Central memory CD8-positive, alpha-beta T cell (primary cell): ENCODE measurements at regions not wholly inside any gene's neighbourhood (a gene's known extent, or its start where the extent isn't known, plus 50 kb on each side); places are given as distances from the start of the nearest gene placed in this dataset.

Experiments
- ATAC-seq: fragments of 150-1000 bp; cut with Tn5 transposase; replicated peaks from 2 replicates; pipeline ENCODE4 v1.10.0; 2022; ENCODE audit warnings: mild to moderate bottlenecking, moderate FRiP score, moderate number of reproducible peaks; ENCODE audit not compliant: poor library complexity, severe bottlenecking; ENCODE audit errors: extremely low read depth
- DNase-seq, 2 donors: peaks; one replicate each; pipeline ENCODE4 v3.0.0; 2021; ENCODE audit warnings: low spot score in 2 of 2
- H3K27ac Mint-ChIP-seq: one replicate; pipeline ENCODE4 v1.8.0; 2022; ENCODE audit warnings: low read depth, mild to moderate bottlenecking, moderate library complexity, mixed read lengths
- H3K27me3 Mint-ChIP-seq: one replicate; pipeline ENCODE4 v1.8.0; 2022; ENCODE audit warnings: mixed read lengths
- H3K36me3 Mint-ChIP-seq: one replicate; pipeline ENCODE4 v1.8.0; 2022; ENCODE audit warnings: mild to moderate bottlenecking, moderate library complexity, mixed read lengths; ENCODE audit not compliant: insufficient read depth
- H3K4me1 Mint-ChIP-seq: one replicate; pipeline ENCODE4 v1.8.0; 2022; ENCODE audit warnings: mixed read lengths
- H3K4me3 Mint-ChIP-seq: one replicate; pipeline ENCODE4 v1.8.0; 2022; ENCODE audit warnings: mild to moderate bottlenecking, moderate library complexity, mixed read lengths
- H3K9me3 Mint-ChIP-seq: one replicate; pipeline ENCODE4 v1.8.0; 2022; ENCODE audit warnings: mixed read lengths

DNA sequence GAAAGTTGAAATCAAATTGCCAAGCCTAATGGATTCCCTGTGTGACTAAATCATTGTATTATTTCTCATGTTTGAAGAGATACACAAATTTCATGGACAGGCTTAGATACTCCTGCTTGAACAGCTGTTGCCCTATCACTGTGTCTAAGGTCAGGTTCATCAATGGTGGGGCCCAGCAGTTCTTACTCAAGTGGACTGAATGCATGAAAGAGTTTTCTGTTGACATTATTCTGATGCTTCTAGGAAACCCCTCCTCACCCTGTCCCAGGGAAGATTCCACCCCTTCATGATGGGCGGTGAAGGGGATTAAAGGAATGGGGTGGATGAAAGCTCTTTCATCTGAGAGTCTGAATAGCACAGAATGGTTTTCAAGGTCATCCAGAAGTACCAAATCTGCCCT is 148.8 kb downstream of the INO80D start:
- Mint-ChIP-seq H3K4me3 (no peak overlapping the region), H3K4me1 (no peaks in the 10 kb centered on the region), H3K9me3 (no peaks in the 10 kb centered on the region), H3K27me3 (peaks cover 33% of the 10 kb centered on the region), H3K27ac (no peak overlapping the region), H3K36me3 (no peaks in the 10 kb centered on the region)
- DNase-seq = no peak
- ATAC-seq = no peak

DNA sequence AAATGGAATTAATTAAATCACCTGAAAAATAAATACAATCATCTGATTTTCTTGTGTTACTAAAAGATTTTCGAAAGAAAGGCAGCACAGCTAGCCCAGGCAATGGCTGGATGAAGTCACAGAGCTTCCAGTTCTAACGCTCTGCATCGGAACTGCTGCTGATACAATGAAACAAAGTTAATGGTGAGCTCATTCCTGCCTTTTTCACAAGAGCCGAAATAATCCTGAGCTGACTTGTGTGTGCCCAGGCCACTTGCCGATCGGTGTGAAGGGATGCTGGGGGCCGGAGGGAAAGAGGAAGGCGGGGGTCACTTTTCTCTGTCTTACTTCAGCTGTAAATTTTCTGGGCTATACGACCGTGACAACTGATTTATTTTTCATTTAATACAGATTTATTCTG is 149.5 kb downstream of the INO80D start:
- no peak overlapping the region for H3K27ac Mint-ChIP-seq
- DNase-seq = no peak
- no peaks in the 10 kb centered on the region for H3K36me3 Mint-ChIP-seq
- H3K4me3 Mint-ChIP-seq = no peak overlapping the region
- no peak for ATAC-seq
- H3K9me3 Mint-ChIP-seq = no peaks in the 10 kb centered on the region
- H3K4me1 Mint-ChIP-seq = no peaks in the 10 kb centered on the region
- peaks cover 30% of the 10 kb centered on the region for H3K27me3 Mint-ChIP-seq

DNA sequence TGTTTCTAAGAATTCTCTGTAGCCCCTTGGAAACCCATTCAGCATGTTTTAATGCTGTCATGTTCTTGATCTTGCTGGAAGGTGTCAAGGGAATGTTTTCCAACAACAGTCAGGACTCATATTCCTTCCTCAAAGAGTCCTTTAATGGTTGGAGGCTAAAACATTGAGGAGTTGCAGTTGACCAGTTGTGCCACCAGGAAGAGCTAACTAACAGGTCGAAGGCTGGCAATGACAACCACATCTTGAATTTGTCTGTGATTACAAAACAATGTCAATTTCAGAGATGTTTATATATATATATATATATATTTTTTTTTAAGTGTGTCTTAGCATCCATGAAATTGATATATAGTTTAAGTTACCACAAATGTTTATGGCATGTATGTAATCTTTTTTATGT is 151.5 kb downstream of the INO80D start:
- peaks cover 39% of the 10 kb centered on the region for H3K27me3 Mint-ChIP-seq
- no peak overlapping the region for H3K27ac Mint-ChIP-seq
- H3K4me3 Mint-ChIP-seq = no peak overlapping the region
- no peaks in the 10 kb centered on the region for H3K4me1 Mint-ChIP-seq
- ATAC-seq = no peak
- H3K36me3 Mint-ChIP-seq = no peaks in the 10 kb centered on the region
- H3K9me3 Mint-ChIP-seq = no peaks in the 10 kb centered on the region
- no peak for DNase-seq

DNA sequence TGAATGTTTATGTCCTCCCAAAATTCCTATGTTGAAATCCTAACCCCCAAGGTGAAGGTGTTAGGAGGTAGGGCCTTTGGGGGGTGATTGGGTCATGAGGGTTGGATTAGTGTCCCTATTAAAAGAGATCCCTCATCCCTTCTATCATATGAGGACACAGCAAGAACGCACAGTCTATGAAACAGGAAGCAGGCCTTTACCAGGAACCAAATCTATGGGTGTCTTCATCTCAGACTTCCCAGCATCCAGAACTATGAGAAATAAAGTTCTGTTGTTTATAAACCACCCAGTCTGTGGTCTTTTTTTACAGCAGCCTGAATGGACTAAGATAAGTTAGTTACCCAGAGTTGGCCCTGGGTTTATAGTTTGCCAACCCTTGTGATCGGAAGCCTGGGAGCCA is 153.1 kb downstream of the INO80D start:
- ATAC-seq = no peak
- no peak for DNase-seq
- H3K27ac Mint-ChIP-seq = no peak overlapping the region
- H3K36me3 Mint-ChIP-seq = no peaks in the 10 kb centered on the region
- no peaks in the 10 kb centered on the region for H3K4me1 Mint-ChIP-seq
- no peak overlapping the region for H3K4me3 Mint-ChIP-seq
- H3K9me3 Mint-ChIP-seq = no peaks in the 10 kb centered on the region
- peaks cover 44% of the 10 kb centered on the region for H3K27me3 Mint-ChIP-seq

DNA sequence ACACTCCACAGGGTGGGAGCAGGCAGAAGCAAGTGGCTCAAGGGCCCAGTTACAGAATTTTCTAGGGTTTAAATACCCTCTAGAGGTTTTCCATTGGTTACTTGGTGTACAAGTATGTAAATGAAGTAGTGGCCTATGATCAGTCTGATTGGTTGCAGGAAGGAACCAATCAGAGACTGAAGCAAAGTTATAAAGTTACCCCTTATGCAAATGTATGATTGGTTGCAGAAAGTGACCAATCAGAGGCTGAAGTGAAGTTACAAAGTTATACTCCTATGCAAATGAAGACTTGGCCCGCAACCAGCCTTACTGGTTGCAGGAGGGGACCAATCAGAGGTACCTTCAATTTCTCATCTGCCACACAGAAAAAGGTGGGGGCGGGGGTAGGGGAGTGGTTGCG is 154.6 kb downstream of the INO80D start:
- Mint-ChIP-seq H3K27me3 (peaks cover 51% of the 10 kb centered on the region), H3K4me1 (peaks cover 2% of the 10 kb centered on the region), H3K27ac (no peak overlapping the region), H3K9me3 (no peaks in the 10 kb centered on the region), H3K36me3 (no peaks in the 10 kb centered on the region), H3K4me3 (no peak overlapping the region)
- no peak for DNase-seq
- ATAC-seq = no peak

DNA sequence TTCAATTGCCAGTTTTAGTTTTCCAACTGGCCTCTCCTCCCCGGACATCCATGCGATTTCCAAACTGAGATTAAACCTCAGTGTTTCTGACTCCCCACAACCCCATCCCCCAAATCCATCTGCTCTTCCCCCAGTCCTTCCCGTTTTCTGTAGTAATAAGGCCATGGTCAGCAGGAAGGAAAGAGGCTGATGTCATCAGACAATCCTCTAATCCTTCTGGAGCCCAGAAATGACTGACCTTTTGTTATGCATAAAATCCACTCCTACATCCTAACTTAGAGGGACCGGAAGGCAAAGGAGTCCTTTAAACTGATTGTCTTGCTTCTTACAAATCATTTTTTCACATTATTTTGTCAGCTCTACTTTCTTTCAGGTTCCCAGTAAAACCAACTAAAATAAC is 155.8 kb downstream of the INO80D start:
- H3K27me3 Mint-ChIP-seq = peaks cover 63% of the 10 kb centered on the region
- ATAC-seq = no peak

DNA sequence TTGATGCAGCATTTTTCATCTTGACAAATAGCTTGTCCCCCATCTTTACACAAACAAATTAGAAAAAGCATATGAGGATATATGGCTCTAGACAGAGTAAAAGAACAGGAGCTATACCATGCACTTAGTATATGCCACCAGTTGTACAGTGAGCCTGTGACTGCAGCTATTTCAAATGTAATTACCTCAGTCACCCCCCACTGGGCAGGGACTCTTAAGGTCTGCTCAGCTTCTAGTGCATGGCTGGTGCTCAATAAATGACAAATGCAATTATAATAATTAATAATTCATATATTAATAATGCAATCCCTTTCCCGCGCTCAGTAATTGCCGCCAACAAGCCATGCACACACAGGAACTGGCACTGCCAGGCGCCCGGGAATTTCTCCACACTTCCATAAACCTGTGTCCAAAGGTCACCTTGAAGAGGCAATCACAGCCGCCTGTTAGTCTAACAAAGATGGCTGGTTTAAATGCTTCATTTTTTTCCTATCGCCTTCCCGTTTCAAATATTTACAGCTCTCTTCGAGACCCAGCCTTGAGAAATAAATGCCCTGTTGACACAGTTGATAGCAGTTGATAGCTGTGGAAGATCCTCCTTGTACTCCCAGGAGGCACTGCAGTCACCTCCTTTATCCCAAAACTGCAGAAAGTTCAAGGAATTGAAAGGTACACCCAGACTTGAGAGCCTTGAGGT is 156.6 kb downstream of the INO80D start:
- ATAC-seq (no peak), DNase-seq (no peak)
- Mint-ChIP-seq H3K36me3 (no peaks in the 10 kb centered on the region), H3K9me3 (no peaks in the 10 kb centered on the region), H3K27ac (no peak overlapping the region), H3K27me3 (peaks cover 71% of the 10 kb centered on the region), H3K4me3 (no peak overlapping the region), H3K4me1 (peaks cover 8% of the 10 kb centered on the region)

More for the DNA sequence above, 155.8 kb downstream of the INO80D start:
- Mint-ChIP-seq H3K36me3 (no peaks in the 10 kb centered on the region), H3K4me3 (no peak overlapping the region), H3K9me3 (no peaks in the 10 kb centered on the region), H3K4me1 (peaks cover 8% of the 10 kb centered on the region), H3K27ac (no peak overlapping the region)
- no peak for DNase-seq

DNA sequence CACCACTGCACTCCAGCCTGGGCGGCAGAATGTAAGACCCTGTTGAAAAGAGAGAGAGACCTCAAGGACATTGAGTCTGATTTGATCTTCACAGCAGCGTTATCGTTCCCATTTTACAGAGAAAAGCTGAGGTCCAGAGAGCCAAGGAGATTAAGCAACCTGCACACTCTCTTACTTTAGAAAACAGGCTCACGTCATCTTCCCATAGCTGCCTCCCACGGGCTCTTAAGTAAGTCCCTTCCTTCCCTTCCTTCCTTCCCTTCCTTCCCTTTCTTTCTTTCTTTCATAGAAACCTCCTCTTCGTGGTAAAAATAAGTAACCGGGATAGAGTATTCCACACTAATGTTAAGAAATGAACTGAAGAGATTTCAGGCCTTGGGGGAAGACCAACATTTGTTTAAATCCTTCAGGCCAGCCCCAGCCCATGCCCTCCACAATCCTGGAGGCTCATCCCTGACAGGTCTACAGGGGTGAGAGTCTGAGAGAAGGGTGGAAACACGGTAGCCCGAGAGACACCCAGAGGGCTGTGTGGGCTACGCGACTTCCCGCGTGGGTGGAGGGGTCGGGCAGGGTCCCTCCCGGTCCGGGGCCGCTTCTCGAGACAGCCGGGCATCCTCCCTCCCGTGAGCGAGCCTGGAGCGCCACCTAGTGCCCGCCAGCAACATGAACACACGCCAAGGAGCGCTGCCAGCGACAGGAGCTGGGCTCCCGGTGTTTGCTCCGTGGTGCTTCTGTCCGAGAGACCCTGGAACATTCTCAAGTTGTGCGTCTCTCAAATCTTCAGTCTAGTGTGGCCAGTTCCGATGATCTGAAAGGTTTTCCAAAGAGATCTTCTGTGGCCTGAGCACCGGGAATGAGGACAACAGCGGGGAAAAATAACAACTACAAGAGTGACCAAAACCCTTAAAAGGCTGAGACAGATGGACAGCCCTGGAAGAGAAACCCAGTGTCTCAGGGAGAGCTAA is 160.3 kb downstream of the INO80D start:
- DNase-seq (peak; percentile 38 to 45), ATAC-seq (no peak)
- H3K4me1 Mint-ChIP-seq = peaks cover 8% of the 10 kb centered on the region
- peaks cover 91% of the 10 kb centered on the region for H3K27me3 Mint-ChIP-seq
- no peaks in the 10 kb centered on the region for H3K9me3 Mint-ChIP-seq
- H3K4me3 Mint-ChIP-seq = no peak overlapping the region
- no peaks in the 10 kb centered on the region for H3K36me3 Mint-ChIP-seq
- no peak overlapping the region for H3K27ac Mint-ChIP-seq

DNA sequence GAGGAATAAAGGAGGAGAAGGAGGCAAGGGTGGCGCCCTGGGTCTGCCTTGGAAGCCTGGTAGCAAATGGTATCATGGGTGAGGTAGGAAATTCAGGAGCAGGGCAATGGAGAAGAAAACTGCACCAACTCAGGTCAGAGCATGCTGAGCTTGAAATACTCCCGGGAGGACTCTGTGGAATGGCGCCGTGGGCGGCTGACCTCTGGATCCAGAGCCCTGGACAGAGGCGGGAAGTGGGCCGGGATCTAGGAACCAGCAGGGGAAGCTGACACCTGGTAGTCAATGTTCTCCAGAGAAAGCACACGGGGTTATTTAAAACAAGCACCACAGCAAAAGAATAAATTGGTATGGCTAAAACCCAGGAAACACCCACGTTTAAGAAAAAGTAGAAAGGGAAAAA is 161.3 kb downstream of the INO80D start:
- no peaks in the 10 kb centered on the region for H3K36me3 Mint-ChIP-seq
- DNase-seq (no peak), ATAC-seq (no peak)
- no peak overlapping the region for H3K27ac Mint-ChIP-seq
- H3K4me3 Mint-ChIP-seq = no peak overlapping the region
- peaks cover 91% of the 10 kb centered on the region for H3K27me3 Mint-ChIP-seq
- peaks cover 8% of the 10 kb centered on the region for H3K4me1 Mint-ChIP-seq
- H3K9me3 Mint-ChIP-seq = no peaks in the 10 kb centered on the region

DNA sequence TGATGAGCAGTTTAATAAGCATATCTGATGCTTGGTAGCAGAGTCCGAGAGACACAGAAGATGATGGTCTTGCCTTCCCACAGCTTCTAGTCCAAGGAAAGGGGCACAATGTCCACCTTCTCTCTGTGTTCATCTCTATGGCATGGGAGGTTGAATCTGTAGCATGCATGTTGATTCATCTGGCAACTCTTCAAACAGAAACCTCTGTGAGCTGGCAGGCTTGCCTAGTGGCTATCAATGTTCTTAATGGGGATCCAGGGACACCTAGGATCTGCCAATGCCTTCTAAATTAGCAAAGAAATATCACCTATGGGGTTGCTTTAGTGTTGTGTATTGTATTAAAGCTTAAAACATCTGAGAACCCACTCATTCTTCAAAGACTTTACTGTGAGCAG is 170.8 kb downstream of the INO80D start:
- DNase-seq (no peak), ATAC-seq (no peak)
- no peaks in the 10 kb centered on the region for H3K9me3 Mint-ChIP-seq
- peaks cover 28% of the 10 kb centered on the region for H3K27me3 Mint-ChIP-seq
- H3K36me3 Mint-ChIP-seq = no peaks in the 10 kb centered on the region
- H3K27ac Mint-ChIP-seq = no peak overlapping the region
- H3K4me3 Mint-ChIP-seq = no peak overlapping the region
- no peaks in the 10 kb centered on the region for H3K4me1 Mint-ChIP-seq

DNA sequence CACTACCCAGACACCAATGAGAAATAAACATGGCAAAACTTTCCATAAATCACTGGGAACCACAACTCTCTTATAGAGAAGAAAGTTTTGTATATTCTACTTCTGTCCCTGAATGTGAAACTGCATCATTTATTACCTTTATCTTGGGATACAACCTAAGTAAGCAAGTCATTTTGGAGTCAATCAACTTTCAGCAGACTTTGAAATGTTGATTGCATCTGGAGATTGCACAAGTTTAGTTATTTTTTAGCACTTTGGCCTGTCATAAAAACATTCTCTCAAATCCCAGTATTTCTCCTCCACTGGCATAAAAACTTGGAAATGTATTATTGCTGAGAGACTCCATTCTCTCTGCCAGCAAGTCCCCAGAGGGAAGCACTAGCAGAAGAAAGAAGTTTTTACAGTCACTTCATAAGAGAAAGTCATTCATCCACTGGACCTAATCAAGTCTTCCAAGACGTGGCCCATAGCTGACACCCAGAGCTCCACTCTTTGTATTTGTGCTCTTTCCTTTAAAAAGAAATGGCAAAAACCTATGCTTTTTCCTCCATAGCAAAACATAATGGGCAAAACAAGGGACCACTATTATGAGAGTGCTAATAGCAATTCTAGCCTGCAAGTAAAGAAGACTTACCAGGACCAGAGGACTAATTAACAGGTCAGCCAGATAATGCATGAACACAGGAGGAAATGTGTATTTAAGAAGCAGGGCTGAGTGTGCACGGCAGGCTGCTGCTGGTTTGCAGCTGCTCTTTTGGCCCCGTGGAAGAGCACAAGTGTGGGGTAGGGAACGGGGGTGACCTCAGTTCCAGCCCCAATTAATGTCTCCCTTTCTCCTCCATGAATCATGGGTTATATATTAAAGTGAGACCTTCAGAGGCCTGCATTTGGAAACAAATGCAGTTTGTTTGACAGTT is 171.5 kb downstream of the INO80D start:
- Mint-ChIP-seq H3K4me3 (no peak overlapping the region), H3K9me3 (no peaks in the 10 kb centered on the region), H3K36me3 (no peaks in the 10 kb centered on the region), H3K27me3 (peaks cover 28% of the 10 kb centered on the region), H3K4me1 (no peaks in the 10 kb centered on the region), H3K27ac (no peak overlapping the region)
- ATAC-seq = no peak
- no peak for DNase-seq

DNA sequence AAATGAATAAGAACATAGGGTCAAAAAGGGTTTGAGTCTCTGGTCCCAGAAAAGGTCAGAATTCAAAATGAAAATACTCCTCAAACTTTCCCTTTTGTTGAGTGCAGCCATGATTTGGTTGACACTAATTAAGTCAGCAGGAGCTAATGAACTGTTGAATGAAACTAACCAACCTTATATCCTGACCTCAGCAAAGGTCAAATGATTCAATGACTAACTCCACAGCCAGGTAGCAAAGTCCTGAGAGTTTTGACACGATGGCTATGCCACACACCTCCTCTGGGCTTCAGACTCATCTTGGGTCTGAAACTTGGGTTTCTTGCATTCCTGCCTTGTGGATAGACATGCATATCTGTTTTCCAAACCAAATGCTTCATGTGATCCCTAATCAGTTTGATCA is 172.3 kb downstream of the INO80D start:
- H3K27ac Mint-ChIP-seq = no peak overlapping the region
- H3K36me3 Mint-ChIP-seq = no peaks in the 10 kb centered on the region
- DNase-seq = no peak
- H3K27me3 Mint-ChIP-seq = peaks cover 27% of the 10 kb centered on the region
- ATAC-seq = no peak
- H3K9me3 Mint-ChIP-seq = no peaks in the 10 kb centered on the region
- no peak overlapping the region for H3K4me3 Mint-ChIP-seq
- H3K4me1 Mint-ChIP-seq = no peaks in the 10 kb centered on the region
